GM21528 (cell line): ENCODE measurements at regions not wholly inside any gene's neighbourhood (a gene's known extent, or its start where the extent isn't known, plus 50 kb on each side); places are given as distances from the start of the nearest gene placed in this dataset.
"Not testable (repeated sequence)": the region's sequence is repeated elsewhere in the genome, so short reads cannot be mapped to it uniquely, and the experiment has no call there.

Source experiments
- ATAC-seq: cut with Tn5 transposase; IDR thresholded peaks from one replicate; pipeline ENCODE4 v1.9.1; 2021; ENCODE audit warnings: mild to moderate bottlenecking, moderate library complexity; ENCODE audit not compliant: unreplicated experiment, low FRiP score

- no peak for ATAC-seq
Observed at GRCh38 chr10:131838966-131839742, 61.7 kb upstream of the PPP2R2D start.

DNA sequence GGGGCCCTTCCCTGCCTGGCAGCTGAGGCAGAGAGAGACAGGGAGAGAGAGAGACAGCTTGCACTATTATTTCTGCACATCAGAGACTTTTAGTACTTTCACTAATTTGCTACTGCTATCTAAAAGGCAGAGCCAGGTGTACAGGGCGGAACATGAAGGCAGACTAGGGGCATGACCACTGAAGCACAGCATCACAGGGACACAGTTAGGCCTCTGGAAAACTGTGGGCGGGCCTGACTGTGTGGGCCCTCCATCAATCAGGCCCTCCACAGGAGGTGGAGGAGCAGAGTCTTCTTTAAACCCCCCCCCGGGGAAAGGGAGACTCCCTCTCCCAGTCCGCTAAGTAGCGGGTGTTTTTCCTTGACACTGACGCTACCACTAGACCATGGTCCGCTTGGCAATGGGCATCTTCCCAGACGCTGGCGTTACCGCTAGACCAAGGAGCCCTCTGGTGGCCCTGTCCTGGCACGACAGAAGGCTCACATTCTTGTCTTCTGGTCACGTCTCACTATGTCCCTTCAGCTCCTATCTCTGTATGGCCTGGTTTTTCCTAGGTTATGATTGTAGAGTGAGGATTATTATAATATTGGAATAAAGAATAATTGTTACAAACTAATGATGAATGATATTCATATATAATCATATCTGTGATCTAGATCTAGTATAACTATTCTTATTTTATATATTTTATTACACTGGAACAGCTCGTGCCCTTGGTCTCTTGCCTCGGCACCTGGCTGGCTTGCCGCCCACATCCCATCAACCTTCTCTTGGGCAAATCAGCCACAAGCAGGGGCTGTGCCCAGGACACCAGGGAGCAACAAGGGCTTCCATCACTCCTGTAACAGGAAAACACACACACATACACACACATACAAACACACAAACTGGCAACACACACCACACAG, 60.7 kb upstream of the PPP2R2D start:
- ATAC-seq = not testable (repeated sequence)

DNA sequence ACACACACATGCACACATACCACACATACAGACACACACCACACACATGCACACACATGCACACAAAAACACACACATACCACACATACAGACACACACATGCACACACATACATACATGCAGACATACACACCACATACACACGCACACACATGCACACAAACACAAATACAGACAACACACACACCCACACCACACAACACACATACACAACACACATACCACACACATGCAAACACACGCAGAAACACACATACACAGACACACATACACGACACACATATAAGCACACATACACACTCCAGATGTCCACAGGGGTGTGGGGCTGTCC, 60.1 kb upstream of the PPP2R2D start:
- ATAC-seq = no peak

DNA sequence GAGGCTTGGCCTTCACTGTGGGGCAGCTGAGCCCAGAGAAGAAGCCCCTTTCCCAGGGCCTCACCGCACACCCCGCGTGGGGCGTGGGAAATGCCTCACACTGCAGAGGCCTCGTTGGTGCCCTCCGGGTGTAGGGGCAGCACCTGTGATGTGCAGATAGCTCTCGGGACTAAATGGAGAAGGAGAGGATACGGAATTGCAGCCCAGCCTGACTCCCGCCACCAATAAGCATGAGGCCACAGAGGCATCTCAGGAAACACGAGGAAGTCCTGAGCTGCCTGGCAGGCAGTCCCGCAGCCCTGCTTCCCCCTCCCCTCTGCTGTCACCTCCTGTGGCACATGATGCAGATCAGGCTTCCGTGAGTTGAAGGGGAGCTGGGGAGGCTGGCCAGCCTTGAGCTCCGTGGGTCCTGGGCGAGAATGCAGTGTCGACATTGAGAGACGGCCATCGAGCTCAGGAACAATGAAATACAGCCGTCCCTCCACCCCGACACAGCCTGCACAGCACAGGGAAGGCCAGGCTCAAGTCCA, 59.6 kb upstream of the PPP2R2D start:
- no peak for ATAC-seq

GRCh38 chr10:131841661-131842139, 59.1 kb upstream of the PPP2R2D start:
- no peak for ATAC-seq

DNA sequence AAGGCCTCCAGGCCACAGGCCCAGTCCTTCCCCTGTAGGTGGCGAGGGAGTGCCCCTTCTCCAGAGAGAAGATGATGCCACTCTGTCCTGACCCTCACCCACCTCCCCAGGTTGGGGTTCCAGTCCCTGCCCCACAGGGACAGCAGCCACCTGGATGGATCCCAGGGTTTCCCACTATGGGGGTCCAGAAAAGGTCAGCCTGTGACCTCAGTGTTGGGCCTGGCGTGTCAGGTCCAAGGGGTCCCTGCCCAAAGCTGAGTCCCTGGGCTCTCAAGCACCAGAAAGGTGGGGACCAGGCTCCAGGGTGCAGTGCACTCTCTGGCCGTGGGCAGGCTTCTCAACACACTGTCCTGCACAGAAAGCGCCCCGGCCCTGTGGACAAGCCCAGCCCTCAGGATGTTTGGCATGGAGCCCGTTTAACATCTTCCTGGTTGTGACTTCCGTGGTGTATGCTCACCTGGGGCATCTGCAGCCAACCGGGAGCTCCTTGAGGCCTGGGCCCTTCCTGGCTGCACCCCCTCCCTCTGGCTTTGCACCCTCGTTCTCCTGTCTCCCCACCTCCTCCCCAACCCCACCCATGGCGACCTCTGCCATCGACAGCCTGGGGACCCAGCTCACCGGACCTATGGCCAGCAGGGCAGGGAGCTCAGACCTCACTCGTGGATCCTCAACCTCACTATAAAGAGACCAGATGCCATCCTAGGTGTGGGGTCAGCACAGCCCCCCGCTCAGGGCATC, 58.3 kb upstream of the PPP2R2D start:
- ATAC-seq = no peak

GRCh38 chr10:131843089-131843595, 57.7 kb upstream of the PPP2R2D start:
- ATAC-seq = no peak

DNA sequence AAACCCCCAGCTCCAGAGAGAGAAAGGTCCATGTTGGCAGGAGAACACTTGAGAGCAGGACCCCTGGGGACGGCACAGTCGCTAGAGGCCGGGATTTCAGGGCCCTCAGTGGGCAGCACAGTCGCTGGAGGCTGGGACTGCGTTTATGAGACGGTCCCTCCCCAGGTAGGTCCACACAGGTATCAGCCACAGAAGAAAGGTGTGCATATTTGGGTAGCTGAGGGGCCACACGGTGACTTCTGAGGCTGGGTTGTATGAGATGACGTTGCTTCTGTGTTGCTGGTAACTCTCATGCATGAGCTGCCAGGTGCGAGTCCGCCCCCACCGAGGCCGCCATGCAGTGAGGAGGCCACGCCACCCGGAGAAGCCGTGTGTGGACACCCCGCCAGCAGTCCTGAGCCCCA, 56.9 kb upstream of the PPP2R2D start:
- no peak for ATAC-seq

DNA sequence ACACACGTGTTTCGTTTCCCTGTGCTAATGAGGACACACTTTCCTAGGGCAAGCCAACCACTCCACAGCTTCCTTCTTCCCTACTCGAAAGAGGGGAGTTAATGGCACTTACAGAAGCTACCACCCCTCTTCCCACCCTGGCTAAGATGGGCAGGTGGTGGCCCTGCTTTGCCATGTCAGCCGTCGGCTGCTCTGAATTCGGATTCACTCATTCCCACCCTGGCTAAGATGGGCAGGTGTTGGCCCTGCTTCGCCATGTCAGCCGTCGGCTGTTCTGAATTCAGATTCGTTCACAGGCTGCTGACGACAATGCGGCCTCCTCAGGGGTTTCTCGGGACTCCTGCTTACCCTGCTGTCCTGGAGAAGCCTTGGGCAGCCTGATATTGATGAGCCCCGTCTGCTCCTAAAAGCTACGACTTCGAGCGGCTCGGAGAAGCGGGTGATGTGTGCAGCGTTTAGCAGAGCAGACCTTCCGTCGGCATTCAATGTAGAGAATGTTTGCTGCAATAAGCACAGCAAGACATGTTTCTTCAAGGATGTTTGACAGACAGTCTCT, 56.2 kb upstream of the PPP2R2D start:
- no peak for ATAC-seq

DNA sequence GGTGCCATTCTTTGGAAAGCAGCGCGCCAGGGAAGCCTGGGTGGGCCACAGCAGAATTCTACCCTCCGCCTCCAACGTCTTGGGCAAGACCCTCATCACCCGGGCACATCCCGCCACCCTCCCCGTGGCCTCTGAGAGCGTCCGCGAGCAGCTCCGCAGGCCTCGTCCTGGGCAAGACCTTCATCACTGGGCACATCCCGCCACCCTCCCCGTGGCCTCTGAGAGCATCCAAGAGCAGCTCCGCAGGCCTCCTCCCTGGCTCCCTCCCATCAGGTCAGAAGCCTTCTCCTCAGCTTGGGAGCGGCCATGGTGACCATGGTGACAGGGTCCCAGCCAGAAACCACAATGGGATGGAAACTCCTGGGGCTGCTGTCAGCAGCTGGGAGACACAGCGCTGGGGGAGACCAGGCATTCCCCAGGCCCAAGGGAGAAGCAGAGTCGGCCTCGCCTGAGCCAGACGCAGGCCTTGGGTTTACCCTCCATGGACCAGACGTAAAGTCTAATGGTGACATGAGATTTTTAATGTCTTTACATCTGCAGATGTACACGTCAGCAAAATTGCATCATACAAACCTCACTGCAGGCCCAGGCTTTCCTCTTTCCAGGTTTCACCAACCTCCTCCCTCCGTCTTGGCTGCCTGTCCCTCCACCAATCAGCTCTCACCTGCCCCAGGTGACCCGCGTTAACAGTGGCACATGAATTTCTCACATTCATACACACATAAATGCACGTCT, 55.1 kb upstream of the PPP2R2D start:
- no peak for ATAC-seq

- ATAC-seq = no peak
Observed at GRCh38 chr10:131846240-131847101, 54.3 kb upstream of the PPP2R2D start.

DNA sequence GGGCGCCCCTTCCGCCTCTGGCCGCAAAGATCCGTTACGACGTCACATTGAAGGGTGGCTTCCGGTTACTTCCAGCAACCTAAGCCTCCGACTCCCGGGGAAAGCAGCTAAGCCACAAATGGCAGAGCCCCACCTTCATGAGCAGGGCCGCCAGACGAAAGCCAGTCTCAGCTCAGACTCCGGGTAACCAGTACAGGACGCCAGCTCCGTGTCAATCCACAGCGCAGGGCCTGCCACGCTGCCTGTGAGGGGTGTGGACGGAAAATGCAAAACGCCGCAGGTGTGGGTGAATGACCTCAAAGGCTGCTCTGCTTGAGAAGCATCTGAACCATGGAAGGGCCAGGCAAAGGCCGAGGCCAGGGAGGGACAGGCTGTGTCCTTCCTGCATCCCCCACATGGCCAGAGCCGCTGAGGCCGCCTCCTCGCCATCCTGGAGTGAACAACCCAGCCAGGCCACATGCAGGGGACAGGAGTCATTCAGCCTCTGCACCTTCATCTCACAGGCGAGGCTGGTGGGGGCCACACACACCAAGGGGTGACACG, 53.5 kb upstream of the PPP2R2D start:
- ATAC-seq = no peak

DNA sequence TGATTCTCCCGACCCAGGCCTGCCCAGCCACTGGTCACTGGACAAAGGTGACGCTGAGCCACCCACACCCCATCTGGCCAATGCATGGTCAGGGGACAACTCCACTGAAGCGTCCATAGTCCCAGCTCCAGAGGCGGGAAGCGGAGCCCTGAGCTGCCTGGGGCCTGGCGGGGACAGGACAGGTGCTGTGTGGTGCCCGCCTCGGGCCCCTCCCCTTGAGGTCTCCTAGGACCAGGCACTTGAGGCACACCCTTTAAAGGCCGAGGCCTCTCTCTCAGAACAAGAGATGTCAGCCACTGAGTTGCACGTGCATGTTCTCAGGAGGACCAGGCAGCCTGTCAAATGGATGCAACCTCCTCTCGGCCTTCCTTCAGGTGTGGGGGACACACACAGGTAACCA, 52.5 kb upstream of the PPP2R2D start:
- ATAC-seq = no peak

DNA sequence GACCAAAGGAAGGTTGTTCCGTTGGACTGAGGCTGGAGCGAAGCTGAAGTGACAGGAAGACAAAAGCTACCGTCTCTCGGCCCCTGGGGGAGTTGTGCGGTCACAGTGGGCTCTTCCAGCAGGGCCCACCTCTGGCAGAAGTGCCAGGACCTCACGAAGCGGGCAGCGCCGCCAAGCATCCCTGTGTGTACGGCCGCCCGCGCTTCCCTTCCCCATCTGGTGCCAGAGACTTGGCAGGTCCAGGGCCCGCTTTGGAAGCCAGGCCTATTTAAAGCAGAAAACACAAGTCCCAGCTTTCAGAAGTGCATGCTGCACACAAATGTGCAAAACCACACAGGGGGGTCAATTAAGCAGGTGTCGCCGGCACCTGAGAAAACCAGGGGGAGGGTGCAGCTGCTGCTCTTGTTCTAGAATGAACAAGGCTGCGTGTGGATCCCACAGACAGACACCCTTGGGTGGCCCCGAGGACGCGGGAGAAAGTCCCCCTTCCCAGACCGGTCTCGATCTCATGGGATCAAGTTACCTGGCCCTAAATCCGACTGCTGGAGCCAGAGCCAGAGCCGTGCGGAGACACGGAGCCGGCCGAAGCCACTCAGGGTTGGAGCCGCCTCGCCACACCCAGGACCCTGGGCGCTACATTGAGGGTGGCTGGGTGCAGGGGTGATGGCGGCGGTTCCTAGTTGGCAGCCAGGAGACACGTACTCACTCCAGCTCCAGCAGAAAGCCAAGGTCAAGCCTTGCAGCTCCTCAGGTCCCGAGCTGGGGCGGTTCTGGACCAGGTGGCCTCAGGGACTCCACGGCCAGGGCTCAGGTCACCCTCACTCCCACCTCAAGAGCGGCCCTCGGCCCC, 51.8 kb upstream of the PPP2R2D start:
- no peak for ATAC-seq

GRCh38 chr10:131849591-131850382, 51.0 kb upstream of the PPP2R2D start:
- ATAC-seq = no peak

GRCh38 chr10:131850383-131850870, 50.4 kb upstream of the PPP2R2D start:
- no peak for ATAC-seq
